ENCODE measurements at regions not wholly inside any gene's neighbourhood (a gene's known extent, or its start where the extent isn't known, plus 50 kb on each side); places are given as distances from the start of the nearest gene placed in this dataset.

DNA sequence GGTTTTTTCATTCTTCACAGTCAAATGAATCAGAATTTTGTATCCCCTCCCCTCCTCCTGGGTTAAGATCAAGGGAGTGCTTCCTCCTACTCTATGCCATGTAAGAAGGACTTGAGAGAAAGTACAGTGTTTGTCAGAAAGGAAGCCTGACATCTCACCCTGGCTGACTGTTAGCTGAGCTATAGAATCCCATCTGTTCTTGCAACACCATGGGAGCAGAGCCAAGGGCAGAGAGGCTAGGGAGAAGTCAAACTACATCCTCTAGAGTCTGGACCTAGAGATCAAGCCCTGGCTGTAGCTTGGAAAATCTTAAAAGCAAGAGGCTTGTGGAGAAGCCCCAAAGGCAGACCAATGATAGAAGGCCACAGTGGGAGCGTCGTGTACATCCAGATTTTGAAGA lies 145.9 kb downstream of the OLFM4 start:
- no TSS peak for BruUV-seq (replicated peaks)
- Histone ChIP-seq H3K27ac (ENCODE audit: low read depth, low read length, poor library complexity, severe bottlenecking) (no peak overlapping the region), H3K27me3 (replicated peaks; ENCODE audit: insufficient read depth, low read depth, low read length, poor library complexity) (no peaks in the 10 kb centered on the region), H3K9me3 (ENCODE audit: low read depth, low read length, poor library complexity, severe bottlenecking) (no peaks in the 10 kb centered on the region), H3K4me3 (ENCODE audit: low read depth, low read length, poor library complexity, severe bottlenecking) (no peak overlapping the region), H3K36me3 (ENCODE audit: insufficient read depth, low read length, poor library complexity, severe bottlenecking) (no peaks in the 10 kb centered on the region), H3K4me1 (ENCODE audit: insufficient read depth, low read length, poor library complexity, severe bottlenecking) (no peaks in the 10 kb centered on the region)
- intact Hi-C loops (cut with micrococcal nuclease; ENCODE audit: unreplicated experiment), result no loop called here
- ChIA-PET CTCF (no interaction called here), POLR2A (ENCODE audit: low non-redundant PET) (interaction anchor here (0.6 kb wide), 1 partner anchor 22 kb away, joined by 3 read pairs; no protein-coding TSS in a partner anchor)
- TF ChIP-seq EZH2 (IDR thresholded peaks at IDR 0.05; ENCODE audit: borderline replicate concordance, low read depth, low read length, poor library complexity, severe bottlenecking), result no peak
- TF ChIP-seq, protein P1, sequence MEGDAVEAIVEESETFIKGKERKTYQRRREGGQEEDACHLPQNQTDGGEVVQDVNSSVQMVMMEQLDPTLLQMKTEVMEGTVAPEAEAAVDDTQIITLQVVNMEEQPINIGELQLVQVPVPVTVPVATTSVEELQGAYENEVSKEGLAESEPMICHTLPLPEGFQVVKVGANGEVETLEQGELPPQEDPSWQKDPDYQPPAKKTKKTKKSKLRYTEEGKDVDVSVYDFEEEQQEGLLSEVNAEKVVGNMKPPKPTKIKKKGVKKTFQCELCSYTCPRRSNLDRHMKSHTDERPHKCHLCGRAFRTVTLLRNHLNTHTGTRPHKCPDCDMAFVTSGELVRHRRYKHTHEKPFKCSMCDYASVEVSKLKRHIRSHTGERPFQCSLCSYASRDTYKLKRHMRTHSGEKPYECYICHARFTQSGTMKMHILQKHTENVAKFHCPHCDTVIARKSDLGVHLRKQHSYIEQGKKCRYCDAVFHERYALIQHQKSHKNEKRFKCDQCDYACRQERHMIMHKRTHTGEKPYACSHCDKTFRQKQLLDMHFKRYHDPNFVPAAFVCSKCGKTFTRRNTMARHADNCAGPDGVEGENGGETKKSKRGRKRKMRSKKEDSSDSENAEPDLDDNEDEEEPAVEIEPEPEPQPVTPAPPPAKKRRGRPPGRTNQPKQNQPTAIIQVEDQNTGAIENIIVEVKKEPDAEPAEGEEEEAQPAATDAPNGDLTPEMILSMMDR (conservative IDR thresholded peaks at IDR 0.05; ENCODE audit: low read depth, low read length), result no peak
- no peak for DNase-seq (ENCODE audit: low spot score)

- DNase-seq (ENCODE audit: low spot score), result no peak
- Histone ChIP-seq H3K9me3 (ENCODE audit: low read depth, low read length, poor library complexity, severe bottlenecking) (no peaks in the 10 kb centered on the region), H3K36me3 (ENCODE audit: insufficient read depth, low read length, poor library complexity, severe bottlenecking) (no peaks in the 10 kb centered on the region), H3K27me3 (replicated peaks; ENCODE audit: insufficient read depth, low read depth, low read length, poor library complexity) (no peaks in the 10 kb centered on the region), H3K4me1 (ENCODE audit: insufficient read depth, low read length, poor library complexity, severe bottlenecking) (no peaks in the 10 kb centered on the region), H3K27ac (ENCODE audit: low read depth, low read length, poor library complexity, severe bottlenecking) (no peak overlapping the region), H3K4me3 (ENCODE audit: low read depth, low read length, poor library complexity, severe bottlenecking) (no peak overlapping the region)
- BruUV-seq (replicated peaks), result no TSS peak
- intact Hi-C loops (cut with micrococcal nuclease; ENCODE audit: unreplicated experiment), result no loop called here
- TF ChIP-seq, protein P1 (conservative IDR thresholded peaks at IDR 0.05; ENCODE audit: low read depth, low read length), result no peak
- TF ChIP-seq EZH2 (IDR thresholded peaks at IDR 0.05; ENCODE audit: borderline replicate concordance, low read depth, low read length, poor library complexity, severe bottlenecking), result no peak
- ChIA-PET CTCF (no interaction called here), POLR2A (ENCODE audit: low non-redundant PET) (no interaction called here)
Measured at GRCh38 chr13:53180684-53181083, 152.1 kb downstream of the OLFM4 start.

DNA sequence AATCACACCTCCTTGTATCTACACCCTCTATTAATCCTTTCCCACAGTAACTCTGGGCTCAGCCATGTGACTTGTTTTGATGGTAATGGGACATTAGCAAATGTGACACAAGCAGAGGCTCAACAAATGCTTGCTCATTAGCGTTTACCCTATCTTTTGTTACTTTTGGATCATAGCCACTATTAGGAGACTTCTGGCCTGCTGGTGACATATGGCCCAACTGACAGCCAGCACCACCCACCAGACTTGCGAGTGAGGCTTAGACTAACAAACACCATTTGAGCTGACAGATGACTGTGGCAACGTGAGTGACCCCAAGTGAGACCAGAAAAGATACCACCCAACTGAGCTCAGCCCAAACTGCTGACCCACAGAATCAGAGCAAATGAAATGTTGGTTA lies 154.1 kb downstream of the OLFM4 start:
- Histone ChIP-seq H3K27me3 (replicated peaks; ENCODE audit: insufficient read depth, low read depth, low read length, poor library complexity) (no peaks in the 10 kb centered on the region), H3K36me3 (ENCODE audit: insufficient read depth, low read length, poor library complexity, severe bottlenecking) (no peaks in the 10 kb centered on the region), H3K4me1 (ENCODE audit: insufficient read depth, low read length, poor library complexity, severe bottlenecking) (no peaks in the 10 kb centered on the region), H3K27ac (ENCODE audit: low read depth, low read length, poor library complexity, severe bottlenecking) (no peak overlapping the region), H3K4me3 (ENCODE audit: low read depth, low read length, poor library complexity, severe bottlenecking) (no peak overlapping the region), H3K9me3 (ENCODE audit: low read depth, low read length, poor library complexity, severe bottlenecking) (no peaks in the 10 kb centered on the region)
- no peak for DNase-seq (ENCODE audit: low spot score)
- TF ChIP-seq, protein P1 (conservative IDR thresholded peaks at IDR 0.05; ENCODE audit: low read depth, low read length), result no peak
- TF ChIP-seq EZH2 (IDR thresholded peaks at IDR 0.05; ENCODE audit: borderline replicate concordance, low read depth, low read length, poor library complexity, severe bottlenecking), result no peak
- no TSS peak for BruUV-seq (replicated peaks)
- intact Hi-C loops (cut with micrococcal nuclease; ENCODE audit: unreplicated experiment), result no loop called here
- ChIA-PET POLR2A (ENCODE audit: low non-redundant PET) (no interaction called here), CTCF (no interaction called here)

Data from A673 (cell line).